Endothelial cell of umbilical vein (primary cell): ENCODE measurements at regions not wholly inside any gene's neighbourhood (a gene's known extent, or its start where the extent isn't known, plus 50 kb on each side); places are given as distances from the start of the nearest gene placed in this dataset.

Source experiments
- BruUV-seq: library from RNA; stranded (reverse); fragments of 400-500 nt; replicated peaks from 2 replicates; lab custom pipeline; 2021; lab: Mats Ljungman, UMichigan
- CTCF ChIA-PET: fragments of 300-600, 350-600 bp; sonication (Branson Sonifier 250); formaldehyde crosslinking; loops from one replicate; lab custom pipeline; 2021; ENCODE audit warnings: antibody characterized with exemption, inconsistent platforms; lab: Charles Lee
- POLR2A ChIA-PET: fragments of 300-600, 350-600 bp; sonication (Branson Sonifier 250); formaldehyde crosslinking; loops from one replicate; lab custom pipeline; 2021; ENCODE audit warnings: antibody characterized with exemption, inconsistent platforms; lab: Charles Lee
- DNase-seq: peaks from one replicate; pipeline ENCODE4 v3.0.0-alpha.2; 2011; ENCODE audit warnings: low read depth, low spot score
- FAIRE-seq: peaks from 2 replicates; lab custom pipeline; 2011; peaks lifted over from hg19 to GRCh38; lab: Jason Lieb, UNC
- H2AFZ ChIP-seq: 2 replicates; pipeline ENCODE4 v1.6.0; 2012; ENCODE audit warnings: low read depth, low read length, control low read depth, inconsistent platforms
- H3K27ac ChIP-seq: 2 replicates; pipeline ENCODE4 v1.5.1; 2011; ENCODE audit warnings: low read depth, mild to moderate bottlenecking, control low read depth, low read length, moderate library complexity; ENCODE audit not compliant: insufficient read depth
- H3K27me3 ChIP-seq, 2 experiments: 2 replicates each; pipeline versions ENCODE4 v1.6.0 to v1.6.1; 2011; ENCODE audit warnings: low read length in 2 of 2, mixed read lengths in 1 of 2; ENCODE audit not compliant: control insufficient read depth in 2 of 2, insufficient read depth in 2 of 2
- H3K36me3 ChIP-seq, 2 experiments: 2 replicates in 1 of 2; 3 replicates in 1 of 2; pipeline ENCODE4 v1.5.1; 2011; ENCODE audit warnings: low read length in 2 of 2, mild to moderate bottlenecking in 1 of 2, moderate library complexity in 1 of 2; ENCODE audit not compliant: control insufficient read depth in 2 of 2, insufficient read depth in 2 of 2; ENCODE audit errors: extremely low read depth in 1 of 2
- H3K4me1 ChIP-seq: 3 replicates; pipeline ENCODE4 v1.5.1; 2011; ENCODE audit warnings: mild to moderate bottlenecking, low read length; ENCODE audit not compliant: control insufficient read depth, insufficient read depth; ENCODE audit errors: extremely low read depth
- H3K4me2 ChIP-seq: 2 replicates; pipeline ENCODE4 v1.6.1; 2011; ENCODE audit warnings: low read length, control low read depth, mixed read lengths; ENCODE audit not compliant: insufficient read depth
- H3K4me3 ChIP-seq, 3 experiments: fragments of 200-600 bp in 1 of 3; sonication (generic), shearing (Covaris generic) in 1 of 3; replicated peaks in 1 of 3; 2 replicates each; pipeline ENCODE4 v1.5.1; 2011 to 2016; ENCODE audit warnings: control low read depth in 3 of 3, low read length in 3 of 3, mild to moderate bottlenecking in 2 of 3, inconsistent platforms in 1 of 3, low read depth in 1 of 3, moderate library complexity in 1 of 3; ENCODE audit not compliant: insufficient read depth in 1 of 3
- H3K79me2 ChIP-seq: 2 replicates; pipeline ENCODE4 v1.6.0; 2012; ENCODE audit warnings: low read length, inconsistent platforms; ENCODE audit not compliant: control insufficient read depth, insufficient read depth
- H3K9ac ChIP-seq: replicated peaks from 2 replicates; pipeline ENCODE3; 2011; ENCODE audit warnings: low read length, control low read depth; ENCODE audit not compliant: insufficient read depth; ENCODE audit errors: extremely low read depth
- H3K9me1 ChIP-seq: replicated peaks from 3 replicates; pipeline ENCODE4 v1.6.0; 2011; ENCODE audit warnings: mild to moderate bottlenecking, low read length; ENCODE audit not compliant: control insufficient read depth, insufficient read depth; ENCODE audit errors: extremely low read depth
- H3K9me3 ChIP-seq: replicated peaks from 2 replicates; pipeline ENCODE4 v1.5.1; 2012; ENCODE audit warnings: low read length, inconsistent platforms; ENCODE audit not compliant: control insufficient read depth, insufficient read depth
- H4K20me1 ChIP-seq: replicated peaks from 2 replicates; pipeline ENCODE3; 2011; ENCODE audit warnings: mild to moderate bottlenecking, low read length; ENCODE audit not compliant: control insufficient read depth, insufficient read depth; ENCODE audit errors: extremely low read depth
- EZH2 ChIP-seq: IDR thresholded peaks from 2 replicates; pipeline ENCODE4 v1.6.1; 2012; ENCODE audit warnings: borderline replicate concordance, low read depth, mild to moderate bottlenecking, moderate library complexity, low read length, inconsistent platforms; ENCODE audit not compliant: severe bottlenecking
- FOS ChIP-seq: IDR thresholded peaks from 2 replicates; pipeline ENCODE4 v1.6.1; 2011; ENCODE audit warnings: mild to moderate bottlenecking, low read length, moderate library complexity, borderline replicate concordance; ENCODE audit not compliant: insufficient read depth
- GATA2 ChIP-seq: IDR thresholded peaks from 2 replicates; pipeline ENCODE4 v1.7.0; 2011; ENCODE audit warnings: low read depth, mild to moderate bottlenecking, moderate library complexity, mixed read lengths, low read length; ENCODE audit not compliant: insufficient read length, insufficient read depth
- JUN ChIP-seq: IDR thresholded peaks from 2 replicates; pipeline ENCODE4 v1.6.1; 2011; ENCODE audit warnings: borderline replicate concordance, low read depth; ENCODE audit not compliant: insufficient read length, insufficient read depth
- MYC ChIP-seq: IDR thresholded peaks from one replicate; pipeline ENCODE4 v1.6.1; 2011; ENCODE audit warnings: mild to moderate bottlenecking, low read depth, low read length
- POLR2A ChIP-seq: IDR thresholded peaks from 2 replicates; pipeline ENCODE4 v1.6.1; 2012; ENCODE audit warnings: low read depth, mild to moderate bottlenecking, control low read depth, low read length
- POLR2AphosphoS5 ChIP-seq: IDR thresholded peaks from 2 replicates; pipeline ENCODE4 v1.6.1; 2012; ENCODE audit warnings: low read depth, mild to moderate bottlenecking, control low read depth, low read length, moderate library complexity; ENCODE audit not compliant: insufficient read depth
- dilution Hi-C: fragments of 300-500 bp; cut with MboI; formaldehyde crosslinking; loops from one replicate; pipeline ENCODE4 v1.15.0; 2019; ENCODE audit warnings: low sequenced_read_pairs; ENCODE audit not compliant: extremely low pct_ligation_motif_present
- intact Hi-C: fragments of 100-400 bp; cut with micrococcal nuclease; formaldehyde crosslinking; loops from one replicate; pipeline ENCODE4 v1.10.0; 2022
- TF ChIP-seq, protein P1 (sequence below), 2 donors: IDR thresholded peaks; 1 replicate in 1 of 2; 2 replicates in 1 of 2; pipeline ENCODE4 v1.5.1; 2011; ENCODE audit warnings: low read length in 2 of 2, mild to moderate bottlenecking in 2 of 2, moderate library complexity in 2 of 2, control low read depth in 1 of 2, inconsistent platforms in 1 of 2, low read depth in 1 of 2; ENCODE audit not compliant: insufficient read depth in 1 of 2; ENCODE audit errors: extremely low read depth in 1 of 2
- TF ChIP-seq, protein P2 (sequence below): IDR thresholded peaks from 2 replicates; pipeline ENCODE4 v1.6.1; 2011; ENCODE audit not compliant: insufficient read depth, insufficient read length

GRCh38 chr5:130870691-130871090, 294.4 kb downstream of the HINT1 start:
- Histone ChIP-seq H4K20me1 (no peaks in the 10 kb centered on the region), H3K27ac (no peak overlapping the region), H3K9me3 (no peaks in the 10 kb centered on the region), H3K9ac (no peak overlapping the region), H2AFZ (no peak overlapping the region), H3K27me3 (no peaks in the 10 kb centered on the region), H3K4me3 (no peak overlapping the region), H3K4me2 (no peak overlapping the region), H3K4me1 (no peaks in the 10 kb centered on the region), H3K9me1 (no peaks in the 10 kb centered on the region), H3K79me2 (no peaks in the 10 kb centered on the region), H3K36me3 (no peaks in the 10 kb centered on the region)
- DNase-seq (no peak), FAIRE-seq (no peak)
- intact Hi-C loops: loop anchor here (1.0 kb wide), 2 partner anchors 240 to 971 kb away; no protein-coding TSS in a partner anchor
- TF ChIP-seq MYC (no peak), POLR2A (no peak), JUN (no peak), GATA2 (no peak), POLR2AphosphoS5 (no peak), FOS (no peak), EZH2 (no peak)
- TF ChIP-seq, protein P1, sequence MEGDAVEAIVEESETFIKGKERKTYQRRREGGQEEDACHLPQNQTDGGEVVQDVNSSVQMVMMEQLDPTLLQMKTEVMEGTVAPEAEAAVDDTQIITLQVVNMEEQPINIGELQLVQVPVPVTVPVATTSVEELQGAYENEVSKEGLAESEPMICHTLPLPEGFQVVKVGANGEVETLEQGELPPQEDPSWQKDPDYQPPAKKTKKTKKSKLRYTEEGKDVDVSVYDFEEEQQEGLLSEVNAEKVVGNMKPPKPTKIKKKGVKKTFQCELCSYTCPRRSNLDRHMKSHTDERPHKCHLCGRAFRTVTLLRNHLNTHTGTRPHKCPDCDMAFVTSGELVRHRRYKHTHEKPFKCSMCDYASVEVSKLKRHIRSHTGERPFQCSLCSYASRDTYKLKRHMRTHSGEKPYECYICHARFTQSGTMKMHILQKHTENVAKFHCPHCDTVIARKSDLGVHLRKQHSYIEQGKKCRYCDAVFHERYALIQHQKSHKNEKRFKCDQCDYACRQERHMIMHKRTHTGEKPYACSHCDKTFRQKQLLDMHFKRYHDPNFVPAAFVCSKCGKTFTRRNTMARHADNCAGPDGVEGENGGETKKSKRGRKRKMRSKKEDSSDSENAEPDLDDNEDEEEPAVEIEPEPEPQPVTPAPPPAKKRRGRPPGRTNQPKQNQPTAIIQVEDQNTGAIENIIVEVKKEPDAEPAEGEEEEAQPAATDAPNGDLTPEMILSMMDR (IDR thresholded peaks at IDR 0.05; ENCODE audit: extremely low read depth in 1 of 2, insufficient read depth in 1 of 2, low read depth in 1 of 2, low read length in 2 of 2): no peak
- TF ChIP-seq, protein P2, sequence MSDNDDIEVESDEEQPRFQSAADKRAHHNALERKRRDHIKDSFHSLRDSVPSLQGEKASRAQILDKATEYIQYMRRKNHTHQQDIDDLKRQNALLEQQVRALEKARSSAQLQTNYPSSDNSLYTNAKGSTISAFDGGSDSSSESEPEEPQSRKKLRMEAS: no peak
- POLR2A ChIA-PET: no interaction called here
- CTCF ChIA-PET: interaction anchor here (0.9 to 2.4 kb wide), 14 partner anchors 8 to 1099 kb away, joined by 3 to 21 read pairs (median 6); no protein-coding TSS in a partner anchor
- no TSS peak for BruUV-seq
- dilution Hi-C loops: no loop called here
